BJ (cell line): ENCODE measurements at regions not wholly inside any gene's neighbourhood (a gene's known extent, or its start where the extent isn't known, plus 50 kb on each side); places are given as distances from the start of the nearest gene placed in this dataset.

Experiments used
- CTCF ChIA-PET: fragments of 350-600 bp; formaldehyde crosslinking; extraction: SDS; loops from one replicate; lab custom pipeline; 2021; ENCODE audit warnings: antibody characterized with exemption, inconsistent platforms; lab: Yijun Ruan, JAX
- POLR2A ChIA-PET: fragments of 300-600 bp; sonication (Branson Sonifier 250); formaldehyde crosslinking; extraction: SDS; loops from one replicate; lab custom pipeline; 2021; ENCODE audit warnings: antibody characterized with exemption; lab: Charles Lee
- DNase-seq: peaks from one replicate; pipeline ENCODE4 v3.0.0-alpha.2; 2011; ENCODE audit warnings: low read depth
- H3K27me3 ChIP-seq: 2 replicates; pipeline ENCODE4 v1.6.0; 2011; ENCODE audit warnings: low read length; ENCODE audit not compliant: control insufficient read depth, insufficient read depth
- H3K36me3 ChIP-seq: 2 replicates; pipeline ENCODE4 v1.5.1; 2011; ENCODE audit warnings: low read length; ENCODE audit not compliant: control insufficient read depth, insufficient read depth
- H3K4me3 ChIP-seq: 2 replicates; pipeline ENCODE4 v1.5.1; 2011; ENCODE audit warnings: low read depth, mild to moderate bottlenecking, control low read depth, low read length
- TF ChIP-seq, protein P1 (sequence below): IDR thresholded peaks from 2 replicates; pipeline ENCODE4 v1.5.1; 2011; ENCODE audit warnings: low read depth, mild to moderate bottlenecking, control low read depth, inconsistent platforms, low read length, moderate library complexity; ENCODE audit not compliant: insufficient read depth

GRCh38 chr9:13990994-13991393 lies 322.9 kb downstream of the NFIB start:
- TF ChIP-seq, protein P1, sequence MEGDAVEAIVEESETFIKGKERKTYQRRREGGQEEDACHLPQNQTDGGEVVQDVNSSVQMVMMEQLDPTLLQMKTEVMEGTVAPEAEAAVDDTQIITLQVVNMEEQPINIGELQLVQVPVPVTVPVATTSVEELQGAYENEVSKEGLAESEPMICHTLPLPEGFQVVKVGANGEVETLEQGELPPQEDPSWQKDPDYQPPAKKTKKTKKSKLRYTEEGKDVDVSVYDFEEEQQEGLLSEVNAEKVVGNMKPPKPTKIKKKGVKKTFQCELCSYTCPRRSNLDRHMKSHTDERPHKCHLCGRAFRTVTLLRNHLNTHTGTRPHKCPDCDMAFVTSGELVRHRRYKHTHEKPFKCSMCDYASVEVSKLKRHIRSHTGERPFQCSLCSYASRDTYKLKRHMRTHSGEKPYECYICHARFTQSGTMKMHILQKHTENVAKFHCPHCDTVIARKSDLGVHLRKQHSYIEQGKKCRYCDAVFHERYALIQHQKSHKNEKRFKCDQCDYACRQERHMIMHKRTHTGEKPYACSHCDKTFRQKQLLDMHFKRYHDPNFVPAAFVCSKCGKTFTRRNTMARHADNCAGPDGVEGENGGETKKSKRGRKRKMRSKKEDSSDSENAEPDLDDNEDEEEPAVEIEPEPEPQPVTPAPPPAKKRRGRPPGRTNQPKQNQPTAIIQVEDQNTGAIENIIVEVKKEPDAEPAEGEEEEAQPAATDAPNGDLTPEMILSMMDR: no peak
- ChIA-PET POLR2A (no interaction called here), CTCF (no interaction called here)
- H3K36me3 ChIP-seq: no peaks in the 10 kb centered on the region
- H3K4me3 ChIP-seq: no peak overlapping the region
- DNase-seq: no peak
- 0 out of 2 replicates have a peak, but pooled peaks cover 2% of the 10 kb centered on the region for H3K27me3 ChIP-seq

GRCh38 chr9:13990331-13990730 lies 323.6 kb downstream of the NFIB start:
- ChIA-PET POLR2A (no interaction called here), CTCF (no interaction called here)
- Histone ChIP-seq H3K36me3 (no peaks in the 10 kb centered on the region), H3K27me3 (0 out of 2 replicates have a peak, but pooled peaks cover 2% of the 10 kb centered on the region), H3K4me3 (no peak overlapping the region)
- TF ChIP-seq, protein P1: no peak
- DNase-seq: no peak

DNA sequence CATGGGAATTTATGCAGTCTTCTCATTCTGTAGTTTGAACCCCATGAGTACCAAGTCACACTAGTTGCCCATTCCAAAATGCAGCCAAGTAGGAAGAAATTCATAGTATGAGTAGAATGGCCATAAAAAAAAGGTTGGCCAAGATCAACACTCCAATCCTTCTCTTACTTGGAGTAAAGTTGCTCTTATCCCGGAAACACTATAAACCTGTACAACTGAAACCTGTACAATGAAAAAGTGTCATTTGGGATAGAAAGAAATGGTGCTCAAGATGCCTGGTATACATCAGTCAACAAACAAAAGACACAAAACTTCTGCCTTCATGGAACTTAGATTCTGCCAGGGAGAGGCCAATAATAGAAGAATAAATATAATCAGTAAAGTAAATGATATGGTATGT lies 325.0 kb downstream of the NFIB start:
- no peak overlapping the region for H3K4me3 ChIP-seq
- no peak for DNase-seq
- TF ChIP-seq, protein P1: no peak
- CTCF ChIA-PET: interaction anchor here (1.0 kb wide), 1 partner anchor 8 kb away, joined by 3 read pairs; no protein-coding TSS in a partner anchor
- POLR2A ChIA-PET: no interaction called here
- no peaks in the 10 kb centered on the region for H3K36me3 ChIP-seq
- 0 out of 2 replicates have a peak, but pooled peaks cover 2% of the 10 kb centered on the region for H3K27me3 ChIP-seq

DNA sequence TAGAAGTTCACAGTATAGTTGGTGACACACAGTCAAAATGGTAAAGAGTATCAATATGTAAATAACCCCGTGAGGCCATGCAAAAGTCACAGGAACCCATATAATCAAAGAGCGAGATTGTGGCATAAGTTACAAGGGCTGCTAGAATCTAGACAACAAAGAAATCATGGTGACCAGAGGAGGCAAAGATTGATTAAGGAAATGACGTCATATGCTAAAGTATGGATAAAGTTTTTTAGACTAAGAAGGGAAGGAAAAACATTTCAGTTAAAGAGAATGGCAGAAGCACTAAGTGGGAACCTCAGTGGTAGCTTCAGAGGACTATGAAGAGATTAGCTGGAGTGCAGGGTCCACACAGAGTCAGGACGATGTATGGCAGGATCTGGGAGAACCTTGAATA lies 330.3 kb downstream of the NFIB start:
- DNase-seq: no peak
- ChIA-PET POLR2A (no interaction called here), CTCF (no interaction called here)
- Histone ChIP-seq H3K27me3 (no peaks in the 10 kb centered on the region), H3K36me3 (no peaks in the 10 kb centered on the region), H3K4me3 (no peak overlapping the region)
- TF ChIP-seq, protein P1: no peak

- TF ChIP-seq, protein P1: no peak
- Histone ChIP-seq H3K27me3 (no peaks in the 10 kb centered on the region), H3K4me3 (no peak overlapping the region), H3K36me3 (no peaks in the 10 kb centered on the region)
- ChIA-PET POLR2A (no interaction called here), CTCF (interaction anchor here (0.6 to 1.4 kb wide), 3 partner anchors 10 to 1348 kb away, joined by 3 to 8 read pairs (median 3); no protein-coding TSS in a partner anchor)
- DNase-seq: no peak
These were observed 334.0 kb downstream of the NFIB start for GRCh38 chr9:13979941-13980318.
